ENCODE measurements at regions not wholly inside any gene's neighbourhood (a gene's known extent, or its start where the extent isn't known, plus 50 kb on each side); places are given as distances from the start of the nearest gene placed in this dataset.

- no peaks in the 10 kb centered on the region for H3K36me3 Mint-ChIP-seq (ENCODE audit: low read depth)
- H3K4me1 Mint-ChIP-seq: no peaks in the 10 kb centered on the region
- H3K4me3 Mint-ChIP-seq: no peak overlapping the region
- no peaks in the 10 kb centered on the region for H3K27me3 Mint-ChIP-seq (ENCODE audit: low read depth, poor library complexity)
- H3K9me3 Mint-ChIP-seq: peaks cover 17% of the 10 kb centered on the region
- no peak for DNase-seq
- no peak overlapping the region for H3K27ac Mint-ChIP-seq
- TF ChIP-seq CTCF (IDR thresholded peaks at IDR 0.05): no peak
These were observed 149.9 kb upstream of the PRR16 start for GRCh38 chr5:120314191-120314590.

DNA sequence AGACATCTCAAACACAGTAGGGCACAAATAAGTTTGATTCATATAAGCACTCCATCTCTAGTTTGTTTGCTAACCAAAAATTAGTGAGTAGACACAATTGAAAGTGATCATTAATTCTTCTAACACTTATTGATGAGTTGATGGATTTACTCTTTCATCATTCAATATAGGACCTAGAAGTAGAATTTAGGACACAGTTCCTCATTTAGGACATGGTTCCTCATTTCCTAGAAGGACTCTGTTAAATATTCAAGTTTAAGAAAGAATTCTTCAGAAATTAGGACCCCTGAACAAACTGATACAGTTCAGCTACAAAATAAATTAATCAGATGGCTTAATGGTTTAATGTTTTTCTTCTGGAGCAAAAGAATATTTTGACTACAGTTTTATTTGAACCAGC, 143.5 kb upstream of the PRR16 start:
- Mint-ChIP-seq H3K9me3 (peaks cover 14% of the 10 kb centered on the region), H3K4me1 (no peaks in the 10 kb centered on the region), H3K27me3 (ENCODE audit: low read depth, poor library complexity) (no peaks in the 10 kb centered on the region), H3K36me3 (ENCODE audit: low read depth) (peaks cover 5% of the 10 kb centered on the region), H3K4me3 (no peak overlapping the region), H3K27ac (no peak overlapping the region)
- no peak for TF ChIP-seq CTCF (IDR thresholded peaks at IDR 0.05)
- no peak for DNase-seq

- Mint-ChIP-seq H3K36me3 (ENCODE audit: low read depth) (peaks cover 5% of the 10 kb centered on the region), H3K27me3 (ENCODE audit: low read depth, poor library complexity) (no peaks in the 10 kb centered on the region), H3K4me1 (no peaks in the 10 kb centered on the region), H3K4me3 (no peak overlapping the region), H3K9me3 (peaks cover 12% of the 10 kb centered on the region), H3K27ac (no peak overlapping the region)
- no peak for DNase-seq
- TF ChIP-seq CTCF (IDR thresholded peaks at IDR 0.05): no peak
These were observed 137.4 kb upstream of the PRR16 start for GRCh38 chr5:120326651-120327050.

GRCh38 chr5:120327180-120327579, 136.9 kb upstream of the PRR16 start:
- Mint-ChIP-seq H3K9me3 (peaks cover 12% of the 10 kb centered on the region), H3K27me3 (ENCODE audit: low read depth, poor library complexity) (no peaks in the 10 kb centered on the region), H3K36me3 (ENCODE audit: low read depth) (peaks cover 5% of the 10 kb centered on the region), H3K4me1 (no peaks in the 10 kb centered on the region), H3K27ac (no peak overlapping the region), H3K4me3 (no peak overlapping the region)
- TF ChIP-seq CTCF (IDR thresholded peaks at IDR 0.05): no peak
- no peak for DNase-seq

- DNase-seq: no peak
- H3K36me3 Mint-ChIP-seq (ENCODE audit: low read depth): peaks cover 5% of the 10 kb centered on the region
- H3K27ac Mint-ChIP-seq: no peak overlapping the region
These were observed 135.0 kb upstream of the PRR16 start for GRCh38 chr5:120329095-120329494.

More at GRCh38 chr5:120329095-120329494, 135.0 kb upstream of the PRR16 start:
- no peak for TF ChIP-seq CTCF (IDR thresholded peaks at IDR 0.05)
- Mint-ChIP-seq H3K9me3 (peaks cover 12% of the 10 kb centered on the region), H3K4me1 (no peaks in the 10 kb centered on the region), H3K4me3 (no peak overlapping the region), H3K27me3 (ENCODE audit: low read depth, poor library complexity) (no peaks in the 10 kb centered on the region)
